Heart left ventricle (tissue), 13 donors: ENCODE measurements at regions not wholly inside any gene's neighbourhood (a gene's known extent, or its start where the extent isn't known, plus 50 kb on each side); places are given as distances from the start of the nearest gene placed in this dataset.

Source experiments
- POLR2A ChIP-seq, 2 donors: fragments of 450-650 bp; IDR thresholded peaks; one replicate each; pipeline ENCODE4 v1.6.1; 2017; ENCODE audit warnings: antibody characterized with exemption in 2 of 2, mild to moderate bottlenecking in 2 of 2, moderate library complexity in 2 of 2
- TF ChIP-seq, protein P1 (sequence below), 12 donors: fragments of 200-600 bp; sonication (generic) in 4 of 12; IDR thresholded peaks; one replicate each; pipeline versions ENCODE4 v1.5.0 to v1.8.0; 2018 to 2022; ENCODE audit warnings: antibody characterized with exemption in 12 of 12, mild to moderate bottlenecking in 5 of 12
- donor health status: ischemic (EF 13 %, LVEDD 7.1; RV severe dilation, severe dysfunction).
- donor health status: DM: no; HTN: yes; CAD: no.
- donor health status: DM: no; HTN: no; CAD: no.
- donor health status: ischemic (EF 25% LVEDD 6.9; RV normal size, moderate dysfunction).
- donor health status: ischemic (EF 25% LVEDD 5.7; RV mildly dilated, moderate dysfunction).
- donor health status: ischemic (EF 35%, LVEDD 5.7; RV mildly dilated, moderate dysfunction).
- donor health status: nonischemic (EF 11% LVEDD 7.7; RV severe dilation, severe dysfunction).
- donor health status: DM: yes; HTN: yes; CAD: no.
- donor health status: PGD.
- donor health status: ischemic (EF 29% LVEDD 5.4; RV normal size, mild dysfunction).
- donor health status: nonischemic (EF 23%, LVEDD 6.1; RV moderate dilation, normal function).

DNA sequence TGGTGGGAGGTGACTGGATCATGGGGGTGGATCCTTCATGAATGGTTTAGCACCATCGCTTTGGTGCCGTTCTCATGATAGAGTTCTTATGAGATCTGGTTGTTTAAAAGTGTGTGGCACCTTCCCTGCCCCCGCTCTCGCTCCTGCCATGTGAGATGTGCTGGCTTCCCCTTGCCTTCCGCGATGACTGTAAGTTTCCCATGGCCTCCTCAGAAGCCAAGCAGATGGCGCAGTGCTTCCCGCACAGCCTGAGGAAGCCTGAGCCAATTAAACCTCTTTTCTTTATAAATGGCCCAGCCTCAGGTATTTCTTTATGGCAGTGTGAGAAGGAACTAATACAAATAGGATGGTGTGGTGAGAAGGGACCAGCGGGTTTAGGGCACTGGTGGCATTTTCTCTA is 243.3 kb upstream of the CELF2 start:
- TF ChIP-seq, protein P1, sequence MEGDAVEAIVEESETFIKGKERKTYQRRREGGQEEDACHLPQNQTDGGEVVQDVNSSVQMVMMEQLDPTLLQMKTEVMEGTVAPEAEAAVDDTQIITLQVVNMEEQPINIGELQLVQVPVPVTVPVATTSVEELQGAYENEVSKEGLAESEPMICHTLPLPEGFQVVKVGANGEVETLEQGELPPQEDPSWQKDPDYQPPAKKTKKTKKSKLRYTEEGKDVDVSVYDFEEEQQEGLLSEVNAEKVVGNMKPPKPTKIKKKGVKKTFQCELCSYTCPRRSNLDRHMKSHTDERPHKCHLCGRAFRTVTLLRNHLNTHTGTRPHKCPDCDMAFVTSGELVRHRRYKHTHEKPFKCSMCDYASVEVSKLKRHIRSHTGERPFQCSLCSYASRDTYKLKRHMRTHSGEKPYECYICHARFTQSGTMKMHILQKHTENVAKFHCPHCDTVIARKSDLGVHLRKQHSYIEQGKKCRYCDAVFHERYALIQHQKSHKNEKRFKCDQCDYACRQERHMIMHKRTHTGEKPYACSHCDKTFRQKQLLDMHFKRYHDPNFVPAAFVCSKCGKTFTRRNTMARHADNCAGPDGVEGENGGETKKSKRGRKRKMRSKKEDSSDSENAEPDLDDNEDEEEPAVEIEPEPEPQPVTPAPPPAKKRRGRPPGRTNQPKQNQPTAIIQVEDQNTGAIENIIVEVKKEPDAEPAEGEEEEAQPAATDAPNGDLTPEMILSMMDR (IDR thresholded peaks at IDR 0.05) = no peak
- TF ChIP-seq POLR2A (IDR thresholded peaks at IDR 0.05) = no peak
